ENCODE measurements at regions not wholly inside any gene's neighbourhood (a gene's known extent, or its start where the extent isn't known, plus 50 kb on each side); places are given as distances from the start of the nearest gene placed in this dataset.

DNA sequence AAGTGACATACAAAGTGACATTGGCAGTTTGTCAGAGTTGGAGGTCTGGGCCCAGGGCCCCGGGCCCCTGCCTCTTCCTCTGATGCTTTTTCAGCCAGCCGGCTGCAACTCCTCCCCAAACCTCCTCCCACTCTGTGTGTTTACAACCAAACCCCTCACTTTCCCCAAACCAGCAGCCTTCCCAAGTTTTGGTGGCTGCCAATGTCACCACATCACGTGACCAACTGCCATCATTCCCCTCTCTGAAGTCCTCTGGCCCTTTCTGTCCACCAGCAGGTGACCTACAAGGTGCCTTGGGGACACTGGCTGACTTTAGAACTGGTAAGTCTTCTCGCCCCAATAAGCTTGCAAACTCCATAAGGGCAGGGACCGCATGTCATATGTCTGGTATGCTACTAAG is 357.7 kb downstream of the BCOR start:
- TF ChIP-seq RAD21 (conservative IDR thresholded peaks at IDR 0.05), result no peak
- TF ChIP-seq EZH2 (IDR thresholded peaks at IDR 0.05; ENCODE audit: borderline replicate concordance, insufficient read depth, low read length, poor library complexity, severe bottlenecking), result no peak
- TF ChIP-seq, protein P1, sequence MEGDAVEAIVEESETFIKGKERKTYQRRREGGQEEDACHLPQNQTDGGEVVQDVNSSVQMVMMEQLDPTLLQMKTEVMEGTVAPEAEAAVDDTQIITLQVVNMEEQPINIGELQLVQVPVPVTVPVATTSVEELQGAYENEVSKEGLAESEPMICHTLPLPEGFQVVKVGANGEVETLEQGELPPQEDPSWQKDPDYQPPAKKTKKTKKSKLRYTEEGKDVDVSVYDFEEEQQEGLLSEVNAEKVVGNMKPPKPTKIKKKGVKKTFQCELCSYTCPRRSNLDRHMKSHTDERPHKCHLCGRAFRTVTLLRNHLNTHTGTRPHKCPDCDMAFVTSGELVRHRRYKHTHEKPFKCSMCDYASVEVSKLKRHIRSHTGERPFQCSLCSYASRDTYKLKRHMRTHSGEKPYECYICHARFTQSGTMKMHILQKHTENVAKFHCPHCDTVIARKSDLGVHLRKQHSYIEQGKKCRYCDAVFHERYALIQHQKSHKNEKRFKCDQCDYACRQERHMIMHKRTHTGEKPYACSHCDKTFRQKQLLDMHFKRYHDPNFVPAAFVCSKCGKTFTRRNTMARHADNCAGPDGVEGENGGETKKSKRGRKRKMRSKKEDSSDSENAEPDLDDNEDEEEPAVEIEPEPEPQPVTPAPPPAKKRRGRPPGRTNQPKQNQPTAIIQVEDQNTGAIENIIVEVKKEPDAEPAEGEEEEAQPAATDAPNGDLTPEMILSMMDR (IDR thresholded peaks at IDR 0.05; ENCODE audit: poor library complexity, severe bottlenecking), result no peak
- TF ChIP-seq POLR2AphosphoS5 (IDR thresholded peaks at IDR 0.05), result no peak
- TF ChIP-seq EP300 (conservative IDR thresholded peaks at IDR 0.05; ENCODE audit: poor library complexity, severe bottlenecking), result no peak
